Breast epithelium (tissue), 3 donors: ENCODE measurements at regions not wholly inside any gene's neighbourhood (a gene's known extent, or its start where the extent isn't known, plus 50 kb on each side); places are given as distances from the start of the nearest gene placed in this dataset.
"Not testable (repeated sequence)": the region's sequence is repeated elsewhere in the genome, so short reads cannot be mapped to it uniquely, and the experiment has no call there.

Experiments used
- CTCF ChIP-seq, 3 donors: fragments of 450-650 bp; IDR thresholded peaks; one replicate each; pipeline ENCODE4 v1.5.1; 2016 to 2017; ENCODE audit warnings: antibody characterized with exemption in 3 of 3, mild to moderate bottlenecking in 3 of 3, moderate library complexity in 3 of 3
- POLR2A ChIP-seq: fragments of 450-650 bp; IDR thresholded peaks from one replicate; pipeline ENCODE4 v1.6.1; 2016; ENCODE audit warnings: antibody characterized with exemption, mild to moderate bottlenecking, moderate library complexity
- POLR2AphosphoS5 ChIP-seq, 3 donors: sonication (generic); formaldehyde crosslinking; IDR thresholded peaks; one replicate each; pipeline ENCODE4 v1.6.1; 2017; ENCODE audit warnings: antibody characterized with exemption in 3 of 3

DNA sequence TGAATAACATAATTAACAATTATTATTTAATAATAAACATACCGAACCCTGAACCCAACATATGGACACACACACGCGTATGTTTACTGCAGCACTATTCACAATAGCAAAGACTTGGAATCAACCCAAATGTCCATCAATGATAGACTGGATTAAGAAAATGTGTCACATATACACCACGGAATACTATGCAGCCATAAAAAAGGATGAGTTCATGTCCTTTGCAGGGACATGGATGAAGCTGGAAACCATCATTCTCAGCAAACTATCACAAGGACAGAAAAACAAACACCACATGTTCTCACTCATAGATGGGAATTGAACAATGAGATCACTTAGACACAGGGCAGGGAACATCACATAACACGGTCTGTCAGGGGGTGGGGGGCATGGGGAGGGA is 333.5 kb downstream of the KIF20B start:
- not testable (repeated sequence) for TF ChIP-seq CTCF (IDR thresholded peaks at IDR 0.05); POLR2A; POLR2AphosphoS5 (IDR thresholded peaks at IDR 0.05)
